Upper lobe of right lung (tissue), 1 donor: ENCODE measurements at regions not wholly inside any gene's neighbourhood (a gene's known extent, or its start where the extent isn't known, plus 50 kb on each side); places are given as distances from the start of the nearest gene placed in this dataset.

Experiments used
- ATAC-seq: fragments of 200-7000 bp; cut with Tn5 transposase; one replicate; pipeline ENCODE4 v1.9.1; 2020; ENCODE audit warnings: mild to moderate bottlenecking, moderate library complexity
- DNase-seq: peaks from one replicate; pipeline ENCODE4 v3.0.0-alpha.2; 2020
- H3K27ac ChIP-seq: fragments of 200-600 bp; one replicate; pipeline ENCODE4 v1.8.0; 2022
- H3K27me3 ChIP-seq: fragments of 200-600 bp; one replicate; pipeline ENCODE4 v1.8.0; 2022; ENCODE audit warnings: mild to moderate bottlenecking
- H3K36me3 ChIP-seq: fragments of 200-600 bp; one replicate; pipeline ENCODE4 v1.8.0; 2022
- H3K4me1 ChIP-seq: fragments of 200-600 bp; one replicate; pipeline ENCODE4 v1.8.0; 2022
- H3K4me3 ChIP-seq: fragments of 200-600 bp; one replicate; pipeline ENCODE4 v1.8.0; 2022; ENCODE audit warnings: mild to moderate bottlenecking
- H3K9me3 ChIP-seq: fragments of 200-600 bp; one replicate; pipeline ENCODE4 v1.8.0; 2022
- CTCF ChIP-seq: fragments of 200-600 bp; IDR thresholded peaks from one replicate; pipeline ENCODE4 v1.8.0; 2022; ENCODE audit warnings: antibody characterized with exemption
- intact Hi-C: fragments of 100-400 bp; cut with DNase I; formaldehyde crosslinking; loops from one replicate; pipeline ENCODE4 v1.11.0; 2022
- donor health status: DM: no; HTN: yes; CAD: no; lungs with severe emphysema.

- Histone ChIP-seq H3K27me3 (no peaks in the 10 kb centered on the region), H3K36me3 (no peaks in the 10 kb centered on the region), H3K4me1 (no peaks in the 10 kb centered on the region), H3K9me3 (no peaks in the 10 kb centered on the region), H3K27ac (no peak overlapping the region), H3K4me3 (no peak overlapping the region)
- no peak for DNase-seq
- no peak for TF ChIP-seq CTCF
- no peak for ATAC-seq
- intact Hi-C loops = no loop called here
Observed at GRCh38 chr20:51196991-51197651, 174.2 kb upstream of the KCNG1 start.

- no peaks in the 10 kb centered on the region for H3K27me3 ChIP-seq
- TF ChIP-seq CTCF = no peak
- no peak for ATAC-seq
- no peak overlapping the region for H3K4me3 ChIP-seq
- no peaks in the 10 kb centered on the region for H3K36me3 ChIP-seq
- intact Hi-C loops = no loop called here
- H3K9me3 ChIP-seq = no peaks in the 10 kb centered on the region
- no peak overlapping the region for H3K27ac ChIP-seq
- no peaks in the 10 kb centered on the region for H3K4me1 ChIP-seq
- DNase-seq = no peak
Observed at GRCh38 chr20:51195990-51196389, 173.1 kb upstream of the KCNG1 start.

- Histone ChIP-seq H3K4me3 (no peak overlapping the region), H3K4me1 (no peaks in the 10 kb centered on the region), H3K9me3 (no peaks in the 10 kb centered on the region), H3K27me3 (no peaks in the 10 kb centered on the region), H3K36me3 (no peaks in the 10 kb centered on the region), H3K27ac (no peak overlapping the region)
- DNase-seq (no peak), ATAC-seq (no peak)
- intact Hi-C loops = no loop called here
- TF ChIP-seq CTCF = no peak
Observed at GRCh38 chr20:51195419-51195901, 172.6 kb upstream of the KCNG1 start.

- Histone ChIP-seq H3K4me1 (no peaks in the 10 kb centered on the region), H3K27ac (no peak overlapping the region), H3K27me3 (no peaks in the 10 kb centered on the region), H3K9me3 (no peaks in the 10 kb centered on the region), H3K4me3 (no peak overlapping the region), H3K36me3 (no peaks in the 10 kb centered on the region)
- intact Hi-C loops = no loop called here
- no peak for TF ChIP-seq CTCF
- no peak for DNase-seq
- no peak for ATAC-seq
Observed at GRCh38 chr20:51193066-51193772, 170.3 kb upstream of the KCNG1 start.

GRCh38 chr20:51190783-51191180 is 167.9 kb upstream of the KCNG1 start:
- no peak overlapping the region for H3K4me3 ChIP-seq
- no peak for TF ChIP-seq CTCF
- no peaks in the 10 kb centered on the region for H3K4me1 ChIP-seq
- no peak for DNase-seq
- H3K9me3 ChIP-seq = no peaks in the 10 kb centered on the region
- no peak overlapping the region for H3K27ac ChIP-seq
- no peaks in the 10 kb centered on the region for H3K27me3 ChIP-seq
- no peaks in the 10 kb centered on the region for H3K36me3 ChIP-seq
- no peak for ATAC-seq
- intact Hi-C loops = no loop called here
